ENCODE measurements at regions not wholly inside any gene's neighbourhood (a gene's known extent, or its start where the extent isn't known, plus 50 kb on each side); places are given as distances from the start of the nearest gene placed in this dataset.

- no peaks in the 10 kb centered on the region for H3K36me3 ChIP-seq (replicated peaks in 1 of 2; ENCODE audit: control insufficient read depth in 1 of 2, insufficient read depth in 2 of 2, low read length in 2 of 2)
- no peak overlapping the region for H3K9ac ChIP-seq (ENCODE audit: insufficient read depth, low read depth, low read length)
- H3K4me3 ChIP-seq (replicated peaks in 1 of 3; ENCODE audit: insufficient read depth in 1 of 3, low read depth in 2 of 3, low read length in 3 of 3), result no peak overlapping the region
- no peak for DNase-seq (ENCODE audit: low spot score)
- ChIA-PET POLR2A (no interaction called here), CTCF (ENCODE audit: low intra/inter-chr PET ratio, low total read pairs) (no interaction called here)
- H4K20me1 ChIP-seq (ENCODE audit: insufficient read depth, low read length), result no peaks in the 10 kb centered on the region
- no peak overlapping the region for H2AFZ ChIP-seq (ENCODE audit: low read length)
- no peaks in the 10 kb centered on the region for H3K4me1 ChIP-seq (ENCODE audit: insufficient read depth, low read length)
- in situ Hi-C loops (cut with HindIII; ENCODE audit: extremely low pct_ligation_motif_present, low pct_unique_long_range_greater_than_20kb) (no loop called here), intact Hi-C loops (cut with micrococcal nuclease; ENCODE audit: unreplicated experiment) (no loop called here)
- H3K9me3 ChIP-seq (ENCODE audit: low read length), result no peaks in the 10 kb centered on the region
- no peaks in the 10 kb centered on the region for H3K79me2 ChIP-seq (ENCODE audit: insufficient read depth, low read length)
- no peak for TF ChIP-seq ZBTB14 (CRISPR knock-in tag; IDR thresholded peaks at IDR 0.05)
- no peak for ATAC-seq
- FAIRE-seq, result no peak
- no peak overlapping the region for H3K4me2 ChIP-seq (ENCODE audit: low read depth, low read length)
- no peaks in the 10 kb centered on the region for H3K27me3 ChIP-seq (ENCODE audit: control insufficient read depth in 1 of 2, insufficient read depth in 2 of 2, low read length in 2 of 2)
- H3K27ac ChIP-seq (ENCODE audit: extremely low read length, insufficient read depth, low read length), result no peak overlapping the region
- no TSS peak for BruUV-seq (replicated peaks)
Measured at GRCh38 chr5:124330595-124331220, 415.7 kb downstream of the ZNF608 start.

- ATAC-seq, result no peak
- ChIA-PET POLR2A (no interaction called here), CTCF (ENCODE audit: low intra/inter-chr PET ratio, low total read pairs) (no interaction called here)
- Histone ChIP-seq H3K4me2 (ENCODE audit: low read depth, low read length) (no peak overlapping the region), H4K20me1 (ENCODE audit: insufficient read depth, low read length) (no peaks in the 10 kb centered on the region), H2AFZ (ENCODE audit: low read length) (no peak overlapping the region), H3K9ac (ENCODE audit: insufficient read depth, low read depth, low read length) (no peak overlapping the region), H3K27ac (ENCODE audit: extremely low read length, insufficient read depth, low read length) (no peak overlapping the region), H3K9me3 (ENCODE audit: low read length) (no peaks in the 10 kb centered on the region), H3K27me3 (ENCODE audit: control insufficient read depth in 1 of 2, insufficient read depth in 2 of 2, low read length in 2 of 2) (no peaks in the 10 kb centered on the region), H3K4me3 (replicated peaks in 1 of 3; ENCODE audit: insufficient read depth in 1 of 3, low read depth in 2 of 3, low read length in 3 of 3) (no peak overlapping the region), H3K36me3 (replicated peaks in 1 of 2; ENCODE audit: control insufficient read depth in 1 of 2, insufficient read depth in 2 of 2, low read length in 2 of 2) (no peaks in the 10 kb centered on the region), H3K79me2 (ENCODE audit: insufficient read depth, low read length) (no peaks in the 10 kb centered on the region), H3K4me1 (ENCODE audit: insufficient read depth, low read length) (no peaks in the 10 kb centered on the region)
- no peak for FAIRE-seq
- in situ Hi-C loops (cut with HindIII; ENCODE audit: extremely low pct_ligation_motif_present, low pct_unique_long_range_greater_than_20kb), result no loop called here
- no peak for DNase-seq (ENCODE audit: low spot score)
- BruUV-seq (replicated peaks), result no TSS peak
- intact Hi-C loops (cut with micrococcal nuclease; ENCODE audit: unreplicated experiment), result no loop called here
- TF ChIP-seq ZNF205 (CRISPR knock-in tag; IDR thresholded peaks at IDR 0.05), result no peak
- TF ChIP-seq FOXO1 (CRISPR knock-in tag; IDR thresholded peaks at IDR 0.05), result no peak
- no peak for TF ChIP-seq ZNF160 (CRISPR knock-in tag; IDR thresholded peaks at IDR 0.05)
- TF ChIP-seq NFYB (CRISPR knock-in tag; IDR thresholded peaks at IDR 0.05), result no peak
- no peak for TF ChIP-seq LBX2 (CRISPR knock-in tag; IDR thresholded peaks at IDR 0.05; ENCODE audit: borderline replicate concordance)
- TF ChIP-seq REPIN1 (CRISPR knock-in tag; IDR thresholded peaks at IDR 0.05; ENCODE audit: borderline replicate concordance, low read depth), result no peak
- no peak for TF ChIP-seq THAP9 (CRISPR knock-in tag; IDR thresholded peaks at IDR 0.05; ENCODE audit: borderline replicate concordance)
- TF ChIP-seq BORCS8-MEF2B (CRISPR knock-in tag; IDR thresholded peaks at IDR 0.05), result no peak
- no peak for TF ChIP-seq ZNF510 (CRISPR knock-in tag; IDR thresholded peaks at IDR 0.05; ENCODE audit: low read depth)
- TF ChIP-seq HNRNPH1 (optimal IDR thresholded peaks at IDR 0.05; ENCODE audit: low read depth, low read length), result no peak
- no peak for TF ChIP-seq ZBTB37 (CRISPR knock-in tag; IDR thresholded peaks at IDR 0.05)
Measured at GRCh38 chr5:124328201-124328600, 418.2 kb downstream of the ZNF608 start.
